K562 (cell line): ENCODE measurements at regions not wholly inside any gene's neighbourhood (a gene's known extent, or its start where the extent isn't known, plus 50 kb on each side); places are given as distances from the start of the nearest gene placed in this dataset.

Source experiments
- ATAC-seq: fragments of 200-7000 bp; cut with Tn5 transposase; 3 replicates; pipeline ENCODE4 v1.9.1; 2020; ENCODE audit warnings: moderate library complexity
- BruUV-seq: library from RNA; stranded (reverse); fragments of 400-500 nt; replicated peaks from 2 replicates; lab custom pipeline; 2021; lab: Mats Ljungman, UMichigan
- CTCF ChIA-PET: fragments of 300-600 bp; formaldehyde crosslinking; extraction: SDS; loops from one replicate; lab custom pipeline; 2021; ENCODE audit warnings: low intra/inter-chr PET ratio; lab: Yijun Ruan, JAX
- POLR2A ChIA-PET: fragments of 300-600, 350-650 bp; sonication (Branson Sonifier 250); formaldehyde crosslinking; extraction: SDS; loops from one replicate; lab custom pipeline; 2021; ENCODE audit warnings: antibody characterized with exemption, inconsistent platforms; lab: Yijun Ruan, JAX
- DNase-seq, 4 experiments: peaks; one replicate each; pipeline versions ENCODE4 v3.0.0 to v3.0.0-alpha.2; 2011 to 2018; ENCODE audit warnings: low spot score in 3 of 4, mixed read lengths in 3 of 4; ENCODE audit errors: extremely low read depth in 1 of 4
- FAIRE-seq: peaks from 2 replicates; lab custom pipeline; 2011; peaks lifted over from hg19 to GRCh38; lab: Jason Lieb, UNC
- H2AFZ ChIP-seq: 2 replicates; pipeline ENCODE4 v1.6.0; 2011; ENCODE audit warnings: low read depth, low read length, control low read depth, inconsistent platforms
- H3K27ac ChIP-seq: fragments of 200-600 bp; 3 replicates; pipeline ENCODE4 v1.8.0; 2011; ENCODE audit warnings: low read depth, mild to moderate bottlenecking, control low read depth, inconsistent platforms, low read length, moderate library complexity, mixed read lengths; ENCODE audit errors: extremely low read depth
- H3K27me3 ChIP-seq, 2 experiments: fragments of 300-600 bp in 1 of 2; 2 replicates in 1 of 2; 3 replicates in 1 of 2; pipeline versions ENCODE4 v1.6.0 to v1.8.0; 2011; ENCODE audit warnings: inconsistent platforms in 2 of 2, low read length in 2 of 2, mild to moderate bottlenecking in 1 of 2, mixed read lengths in 1 of 2, moderate library complexity in 1 of 2; ENCODE audit not compliant: control insufficient read depth in 2 of 2, insufficient read depth in 2 of 2
- H3K36me3 ChIP-seq: fragments of 300-600 bp; 3 replicates; pipeline ENCODE4 v1.8.0; 2011; ENCODE audit warnings: mild to moderate bottlenecking, low read length, inconsistent platforms; ENCODE audit not compliant: control insufficient read depth, insufficient read depth
- H3K4me1 ChIP-seq, 2 experiments: fragments of 200-600 bp in 1 of 2; replicated peaks in 1 of 2; 2 replicates in 1 of 2; 3 replicates in 1 of 2; pipeline versions ENCODE4 v1.5.1 to v1.8.0; 2011; ENCODE audit warnings: inconsistent platforms in 2 of 2, low read length in 2 of 2, mild to moderate bottlenecking in 1 of 2, mixed read lengths in 1 of 2, moderate library complexity in 1 of 2; ENCODE audit not compliant: control insufficient read depth in 2 of 2, insufficient read depth in 2 of 2
- H3K4me2 ChIP-seq: 2 replicates; pipeline ENCODE4 v1.6.1; 2011; ENCODE audit warnings: low read length, control low read depth, inconsistent platforms, mixed read lengths; ENCODE audit not compliant: insufficient read depth
- H3K4me3 ChIP-seq: fragments of 200-600 bp; sonication (generic), shearing (Covaris generic); 2 replicates; pipeline ENCODE4 v1.5.1; 2016; ENCODE audit warnings: control low read depth, inconsistent platforms
- H3K79me2 ChIP-seq: fragments of 200-600 bp; 3 replicates; pipeline ENCODE4 v1.8.0; 2011; ENCODE audit warnings: low read length, inconsistent platforms; ENCODE audit not compliant: control insufficient read depth, insufficient read depth
- H3K9ac ChIP-seq, 2 experiments: 2 replicates each; pipeline versions ENCODE4 v1.6.0 to v1.6.1; 2011; ENCODE audit warnings: low read depth in 2 of 2, low read length in 2 of 2, control low read depth in 1 of 2, inconsistent platforms in 1 of 2, mild to moderate bottlenecking in 1 of 2, mixed read lengths in 1 of 2; ENCODE audit not compliant: insufficient read depth in 1 of 2
- H3K9me1 ChIP-seq: one replicate; pipeline ENCODE4 v1.6.0; 2011; ENCODE audit warnings: inconsistent platforms, mild to moderate bottlenecking, low read length, moderate library complexity; ENCODE audit not compliant: control insufficient read depth, insufficient read depth
- H3K9me3 ChIP-seq: replicated peaks from 2 replicates; pipeline ENCODE4 v1.5.1; 2011; ENCODE audit warnings: low read depth, low read length, inconsistent platforms; ENCODE audit not compliant: control insufficient read depth, insufficient read depth
- H4K20me1 ChIP-seq: replicated peaks from 2 replicates; pipeline ENCODE4 v1.6.1; 2011; ENCODE audit warnings: low read length, inconsistent platforms, mixed read lengths; ENCODE audit not compliant: control insufficient read depth, insufficient read depth
- ELF2 ChIP-seq: fragments of 250-450 bp; sonication (Bioruptor Pico); IDR thresholded peaks from 2 replicates; pipeline ENCODE4 v1.5.0; 2021; ENCODE audit warnings: mild to moderate bottlenecking
- FOSL1 ChIP-seq: fragments of 200-800 bp; sonication (Bioruptor generic); conservative IDR thresholded peaks from 2 replicates; pipeline ENCODE4 v1.6.1; 2016; ENCODE audit warnings: missing genetic modification characterization, missing compliant biosample characterization
- HBP1 ChIP-seq: fragments of 450-650 bp; formaldehyde crosslinking; IDR thresholded peaks from 2 replicates; pipeline ENCODE4 v1.4.0; 2022; ENCODE audit warnings: missing genetic modification characterization
- L3MBTL2 ChIP-seq: fragments of 450-650 bp; IDR thresholded peaks from 2 replicates; pipeline ENCODE4 v1.6.1; 2016; ENCODE audit warnings: mild to moderate bottlenecking, moderate library complexity
- RCOR1 ChIP-seq, 2 experiments: IDR thresholded peaks; 2 replicates each; pipeline ENCODE4 v1.6.1; 2012; ENCODE audit warnings: low read depth in 2 of 2, low read length in 2 of 2, borderline replicate concordance in 1 of 2, improper control_type of control experiment in 1 of 2
- XRCC5 ChIP-seq: fragments of 200-400 bp; formaldehyde crosslinking; IDR thresholded peaks from 2 replicates; pipeline ENCODE4 v1.6.1; 2017; ENCODE audit warnings: low read depth, mild to moderate bottlenecking, low read length
- WGBS: fragments of 100-300 bp; shearing (Covaris generic); methylation state at CpG from one replicate; pipeline ENCODE4 v1.1.6; 2016; ENCODE audit warnings: low coverage, mixed read lengths; ENCODE audit not compliant: insufficient coverage; ENCODE audit errors: missing lambda C conversion rate; 5-methylcytosine and 5-hydroxymethylcytosine counted together
- in situ Hi-C: fragments of 300-500 bp; cut with MboI; formaldehyde crosslinking; loops from 4 replicates; pipeline ENCODE4 v1.15.0; 2018; ENCODE audit warnings: inconsistent platforms, mixed read lengths
- intact Hi-C: fragments of 100-400 bp; cut with micrococcal nuclease; formaldehyde crosslinking; loops from 2 replicates; pipeline ENCODE4 v1.14.2; 2022

GRCh38 chr5:116750631-116751580, 176.3 kb upstream of the SEMA6A start (continued):
- no peak for TF ChIP-seq HBP1 (CRISPR knock-in tag)
- no peak for TF ChIP-seq XRCC5
- no peak for TF ChIP-seq L3MBTL2

GRCh38 chr5:116747881-116748280, 173.3 kb upstream of the SEMA6A start:
- H3K36me3 ChIP-seq: no peaks in the 10 kb centered on the region
- ChIA-PET CTCF (no interaction called here), POLR2A (no interaction called here)
- no peak for TF ChIP-seq FOSL1 (tag)
- TF ChIP-seq RCOR1 (IDR thresholded peaks at IDR 0.05; ENCODE audit: borderline replicate concordance in 1 of 2, low read depth in 2 of 2, low read length in 2 of 2): no peak
- no peak for TF ChIP-seq ELF2 (CRISPR knock-in tag)
- FAIRE-seq (no peak), DNase-seq (no peak), ATAC-seq (no peak)
- no peak overlapping the region for H3K4me3 ChIP-seq
- no peaks in the 10 kb centered on the region for H3K4me1 ChIP-seq
- no peaks in the 10 kb centered on the region for H4K20me1 ChIP-seq
- no peaks in the 10 kb centered on the region for H3K9me3 ChIP-seq
- H3K9me1 ChIP-seq: no peaks in the 10 kb centered on the region
- WGBS: 7% methylated on average over 1 of the region's 1 CpG
- no peak overlapping the region for H3K9ac ChIP-seq
- no peak overlapping the region for H3K27ac ChIP-seq
- no peaks in the 10 kb centered on the region for H3K27me3 ChIP-seq
- H3K79me2 ChIP-seq: no peaks in the 10 kb centered on the region
- intact Hi-C loops (no loop called here), in situ Hi-C loops (no loop called here)
- no TSS peak for BruUV-seq
- no peak overlapping the region for H3K4me2 ChIP-seq
- H2AFZ ChIP-seq: no peak overlapping the region
